CD14-positive monocyte (primary cell): ENCODE measurements at regions not wholly inside any gene's neighbourhood (a gene's known extent, or its start where the extent isn't known, plus 50 kb on each side); places are given as distances from the start of the nearest gene placed in this dataset.
A peak's percentile ranks its signal among the peaks of the same experiment; 100 is the strongest.
"Not testable (repeated sequence)": the region's sequence is repeated elsewhere in the genome, so short reads cannot be mapped to it uniquely, and the experiment has no call there.

ENCODE experiments used
- DNase-seq, 3 donors: peaks; one replicate each; pipeline ENCODE4 v3.0.0-alpha.2; 2011 to 2022
- H2AFZ ChIP-seq: 2 replicates; pipeline ENCODE4 v1.6.0; 2012; ENCODE audit warnings: mild to moderate bottlenecking, low read depth, low read length, inconsistent platforms; ENCODE audit not compliant: insufficient read depth, poor library complexity, severe bottlenecking
- H3K27ac ChIP-seq, 2 donors: 1 replicate in 1 of 2; 2 replicates in 1 of 2; pipeline ENCODE4 v1.5.1; 2012 to 2013; ENCODE audit warnings: low read length in 2 of 2, control low read depth in 1 of 2, inconsistent platforms in 1 of 2, low read depth in 1 of 2, mild to moderate bottlenecking in 1 of 2
- H3K27me3 ChIP-seq, 2 donors: one replicate each; pipeline versions ENCODE4 v1.6.0 to v1.6.1; 2011 to 2013; ENCODE audit warnings: low read length in 2 of 2; ENCODE audit not compliant: control insufficient read depth in 2 of 2, insufficient read depth in 2 of 2
- H3K36me3 ChIP-seq, 2 donors: replicated peaks in 1 of 2; 1 replicate in 1 of 2; 2 replicates in 1 of 2; pipeline versions ENCODE4 v1.5.1 to v1.6.1; 2012 to 2013; ENCODE audit warnings: low read length in 2 of 2, control low read depth in 1 of 2, inconsistent platforms in 1 of 2, mild to moderate bottlenecking in 1 of 2; ENCODE audit not compliant: insufficient read depth in 2 of 2, control insufficient read depth in 1 of 2
- H3K4me1 ChIP-seq, 2 donors: 1 replicate in 1 of 2; 2 replicates in 1 of 2; pipeline versions ENCODE4 v1.5.1 to v1.6.1; 2012 to 2013; ENCODE audit warnings: low read length in 2 of 2, control low read depth in 1 of 2, inconsistent platforms in 1 of 2, mild to moderate bottlenecking in 1 of 2, moderate library complexity in 1 of 2; ENCODE audit not compliant: insufficient read depth in 2 of 2, control insufficient read depth in 1 of 2
- H3K4me2 ChIP-seq: replicated peaks from 2 replicates; pipeline ENCODE3; 2012; ENCODE audit warnings: low read length, moderate library complexity, mild to moderate bottlenecking; ENCODE audit not compliant: poor library complexity, severe bottlenecking; ENCODE audit errors: extremely low read depth
- H3K4me3 ChIP-seq, 3 experiments: fragments of 200-600 bp in 1 of 3; sonication (generic) in 1 of 3; replicated peaks in 1 of 3; 1 replicate in 2 of 3; 2 replicates in 1 of 3; pipeline ENCODE4 v1.5.1; 2011 to 2013; ENCODE audit warnings: low read length in 3 of 3, mild to moderate bottlenecking in 3 of 3, control low read depth in 2 of 3, low read depth in 2 of 3, inconsistent platforms in 1 of 3, moderate library complexity in 1 of 3
- H3K79me2 ChIP-seq: 2 replicates; pipeline ENCODE4 v1.6.0; 2012; ENCODE audit warnings: mild to moderate bottlenecking, control low read depth, inconsistent platforms, low read length, moderate library complexity; ENCODE audit not compliant: insufficient read depth
- H3K9ac ChIP-seq: 2 replicates; pipeline ENCODE4 v1.6.0; 2017; ENCODE audit warnings: low read length, mild to moderate bottlenecking; ENCODE audit not compliant: insufficient read depth, poor library complexity, severe bottlenecking
- H3K9me3 ChIP-seq, 2 donors: replicated peaks in 1 of 2; 1 replicate in 1 of 2; 2 replicates in 1 of 2; pipeline versions ENCODE4 v1.5.1 to v1.6.1; 2012 to 2013; ENCODE audit warnings: low read length in 2 of 2, control low read depth in 1 of 2; ENCODE audit not compliant: control insufficient read depth in 1 of 2, insufficient read depth in 1 of 2
- H4K20me1 ChIP-seq: 2 replicates; pipeline ENCODE4 v1.6.0; 2012; ENCODE audit warnings: mild to moderate bottlenecking, low read length, control low read depth, moderate library complexity; ENCODE audit not compliant: insufficient read depth
- H3K27ac Mint-ChIP-seq, 7 donors: one replicate each; pipeline ENCODE4 v1.8.0; 2020; ENCODE audit warnings: mild to moderate bottlenecking in 7 of 7, mixed read lengths in 7 of 7, moderate library complexity in 6 of 7, inconsistent platforms in 2 of 7
- H3K27me3 Mint-ChIP-seq, 3 donors: one replicate each; pipeline ENCODE4 v1.8.0; 2021 to 2022; ENCODE audit warnings: low read depth in 3 of 3, mild to moderate bottlenecking in 3 of 3, mixed read lengths in 3 of 3, moderate library complexity in 3 of 3, inconsistent platforms in 1 of 3
- H3K36me3 Mint-ChIP-seq, 2 donors: one replicate each; pipeline ENCODE4 v1.8.0; 2020; ENCODE audit warnings: mixed read lengths in 2 of 2, inconsistent platforms in 1 of 2, mild to moderate bottlenecking in 1 of 2
- H3K4me1 Mint-ChIP-seq: one replicate; pipeline ENCODE4 v1.8.0; 2020; ENCODE audit warnings: mild to moderate bottlenecking, mixed read lengths
- H3K4me3 Mint-ChIP-seq, 2 donors: one replicate each; pipeline ENCODE4 v1.8.0; 2020; ENCODE audit warnings: mild to moderate bottlenecking in 2 of 2, mixed read lengths in 2 of 2, moderate library complexity in 1 of 2
- H3K9me3 Mint-ChIP-seq, 7 donors: one replicate each; pipeline ENCODE4 v1.8.0; 2020 to 2022; ENCODE audit warnings: mixed read lengths in 7 of 7, mild to moderate bottlenecking in 6 of 7, moderate library complexity in 6 of 7, inconsistent platforms in 2 of 7
- CTCF ChIP-seq: fragments of 200-600 bp; IDR thresholded peaks from one replicate; pipeline ENCODE4 v1.8.0; 2022; ENCODE audit warnings: antibody characterized with exemption, mild to moderate bottlenecking
- WGBS: methylation state at CpG from one replicate; pipeline ENCODE4 v1.1.5; 2013; ENCODE audit warnings: missing lambda C conversion rate; ENCODE audit not compliant: insufficient coverage; 5-methylcytosine and 5-hydroxymethylcytosine counted together
- intact Hi-C, 2 donors: fragments of 100-400 bp; cut with micrococcal nuclease; formaldehyde crosslinking; loops; one replicate each; pipeline versions ENCODE4 v1.15.0 to v1.15.1; 2023

- H3K4me1 Mint-ChIP-seq, result no peaks in the 10 kb centered on the region
- Histone ChIP-seq H3K4me2 (no peak overlapping the region), H3K79me2 (no peaks in the 10 kb centered on the region), H3K9me3 (peaks cover 9 to 17% of the 10 kb centered on the region in 2 donors), H3K36me3 (no peaks in the 10 kb centered on the region), H3K4me1 (no peaks in the 10 kb centered on the region), H3K4me3 (no peak overlapping the region), H3K27me3 (no peaks in the 10 kb centered on the region), H3K9ac (no peak overlapping the region), H3K27ac (no peak overlapping the region), H4K20me1 (no peaks in the 10 kb centered on the region), H2AFZ (no peak overlapping the region)
- no peaks in the 10 kb centered on the region for H3K36me3 Mint-ChIP-seq
- TF ChIP-seq CTCF, result no peak
- peaks cover 3 to 17% (median 8%) of the 10 kb centered on the region in 7 donors for H3K9me3 Mint-ChIP-seq
- no peak overlapping the region for H3K27ac Mint-ChIP-seq
- peaks cover 0 to 1% (median 0%) of the 10 kb centered on the region in 3 donors for H3K27me3 Mint-ChIP-seq
- 78% methylated on average over 4 of the region's 5 CpGs for WGBS
- no peak overlapping the region for H3K4me3 Mint-ChIP-seq
- DNase-seq, result no peak
- intact Hi-C loops, result no loop called here
Observed at GRCh38 chr13:62450759-62451158, 1035.1 kb upstream of the PCDH20 start.

GRCh38 chr13:62447771-62448382 is 1032.2 kb upstream of the PCDH20 start:
- H3K36me3 ChIP-seq, H3K4me2 ChIP-seq, H3K4me1 Mint-ChIP-seq, H3K4me3 ChIP-seq, intact Hi-C loops, H4K20me1 ChIP-seq, H3K9ac ChIP-seq, H3K27ac ChIP-seq, H2AFZ ChIP-seq, H3K27ac Mint-ChIP-seq, H3K79me2 ChIP-seq, H3K27me3 Mint-ChIP-seq, H3K4me1 ChIP-seq, H3K4me3 Mint-ChIP-seq, H3K27me3 ChIP-seq, H3K36me3 Mint-ChIP-seq: not testable (repeated sequence)
- 92% methylated on average over 38 of the region's 39 CpGs for WGBS
- H3K9me3 ChIP-seq, result peaks cover 9 to 17% of the 10 kb centered on the region in 2 donors
- H3K9me3 Mint-ChIP-seq, result peaks cover 3 to 17% (median 8%) of the 10 kb centered on the region in 7 donors
- peak in 1 of 3 donors; percentile 1 for DNase-seq
